Esophagus mucosa (tissue), 1 donor: ENCODE measurements at regions not wholly inside any gene's neighbourhood (a gene's known extent, or its start where the extent isn't known, plus 50 kb on each side); places are given as distances from the start of the nearest gene placed in this dataset.

ENCODE experiments used
- ATAC-seq: fragments of 200-7000 bp; cut with Tn5 transposase; one replicate; pipeline ENCODE4 v1.9.1; 2020
- donor health status: DM: yes; HTN: yes; CAD: no.

- no peak for ATAC-seq
These were observed 67.5 kb upstream of the LINC01488 start for GRCh38 chr11:69413993-69414392.

- no peak for ATAC-seq
These were observed 66.7 kb upstream of the LINC01488 start for GRCh38 chr11:69414773-69415187.

- ATAC-seq, result no peak
These were observed 65.9 kb upstream of the LINC01488 start for GRCh38 chr11:69415411-69416142.

- peak; percentile 15 for ATAC-seq
These were observed 65.3 kb upstream of the LINC01488 start for GRCh38 chr11:69416143-69416515.

- ATAC-seq, result no peak
These were observed 64.4 kb upstream of the LINC01488 start for GRCh38 chr11:69416762-69417698.

- no peak for ATAC-seq
These were observed 63.8 kb upstream of the LINC01488 start for GRCh38 chr11:69417699-69418085.

- no peak for ATAC-seq
These were observed 62.7 kb upstream of the LINC01488 start for GRCh38 chr11:69418576-69419296.

GRCh38 chr11:69419662-69420395 lies 61.6 kb upstream of the LINC01488 start:
- ATAC-seq, result no peak

GRCh38 chr11:69422645-69423044 lies 58.8 kb upstream of the LINC01488 start:
- no peak for ATAC-seq

GRCh38 chr11:69423181-69423580 lies 58.3 kb upstream of the LINC01488 start:
- ATAC-seq, result no peak

GRCh38 chr11:69423611-69424385 lies 57.7 kb upstream of the LINC01488 start:
- no peak for ATAC-seq

GRCh38 chr11:69424748-69425147 lies 56.7 kb upstream of the LINC01488 start:
- no peak for ATAC-seq

GRCh38 chr11:69425444-69425843 lies 56.0 kb upstream of the LINC01488 start:
- ATAC-seq, result no peak

GRCh38 chr11:69425895-69426544 lies 55.4 kb upstream of the LINC01488 start:
- ATAC-seq, result no peak

GRCh38 chr11:69427337-69427736 lies 54.1 kb upstream of the LINC01488 start:
- no peak for ATAC-seq

GRCh38 chr11:69427906-69428880 lies 53.3 kb upstream of the LINC01488 start:
- no peak for ATAC-seq

- no peak for ATAC-seq
These were observed 51.6 kb upstream of the LINC01488 start for GRCh38 chr11:69429716-69430491.

GRCh38 chr11:69430566-69430965 lies 50.9 kb upstream of the LINC01488 start:
- peak; percentile 14 for ATAC-seq

GRCh38 chr11:69431136-69431535 lies 50.3 kb upstream of the LINC01488 start:
- no peak for ATAC-seq
